HG02885 (cell line): ENCODE measurements at regions not wholly inside any gene's neighbourhood (a gene's known extent, or its start where the extent isn't known, plus 50 kb on each side); places are given as distances from the start of the nearest gene placed in this dataset.

Experiments used
- ATAC-seq: cut with Tn5 transposase; IDR thresholded peaks from one replicate; pipeline ENCODE4 v1.9.1; 2021; ENCODE audit warnings: mild to moderate bottlenecking; ENCODE audit not compliant: unreplicated experiment, poor library complexity

DNA sequence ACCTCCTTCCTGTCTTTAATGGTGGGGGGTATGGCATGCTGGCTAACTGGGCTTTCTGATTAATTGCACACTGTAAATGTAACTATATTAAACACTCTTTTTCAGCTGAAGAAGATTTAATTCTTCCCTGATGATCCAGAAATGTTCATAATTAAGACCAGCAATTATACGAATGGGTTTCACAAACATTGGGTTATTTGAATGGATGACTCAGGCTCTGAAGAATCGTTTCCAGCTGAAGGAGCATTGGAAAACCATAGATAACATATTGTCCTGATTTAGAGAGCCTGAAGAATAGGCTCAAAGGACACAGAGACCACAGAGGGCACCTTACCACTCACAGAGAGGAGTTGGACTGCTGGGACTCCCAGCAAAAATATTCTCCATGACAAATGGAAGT, 130.7 kb upstream of the SSTR4 start:
- ATAC-seq = no peak

DNA sequence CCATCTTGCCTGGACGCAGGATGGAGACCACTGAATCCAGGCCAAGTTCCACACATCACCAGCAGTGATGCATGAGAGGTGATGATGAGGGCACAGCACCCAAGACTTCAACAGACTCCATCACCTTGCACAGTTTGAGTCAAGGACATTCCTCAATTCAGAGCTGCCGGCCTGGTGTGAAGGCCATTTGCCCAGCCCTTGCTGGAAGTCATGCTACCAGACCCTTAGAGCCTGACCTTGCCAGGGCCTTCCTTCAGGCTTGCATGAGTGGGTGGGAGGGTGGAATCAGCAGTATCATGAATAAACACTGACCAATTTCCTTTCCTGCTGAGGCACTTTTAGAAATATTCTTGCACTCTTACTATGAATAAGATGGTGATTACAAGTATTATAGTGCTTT, 130.2 kb upstream of the SSTR4 start:
- ATAC-seq = no peak

DNA sequence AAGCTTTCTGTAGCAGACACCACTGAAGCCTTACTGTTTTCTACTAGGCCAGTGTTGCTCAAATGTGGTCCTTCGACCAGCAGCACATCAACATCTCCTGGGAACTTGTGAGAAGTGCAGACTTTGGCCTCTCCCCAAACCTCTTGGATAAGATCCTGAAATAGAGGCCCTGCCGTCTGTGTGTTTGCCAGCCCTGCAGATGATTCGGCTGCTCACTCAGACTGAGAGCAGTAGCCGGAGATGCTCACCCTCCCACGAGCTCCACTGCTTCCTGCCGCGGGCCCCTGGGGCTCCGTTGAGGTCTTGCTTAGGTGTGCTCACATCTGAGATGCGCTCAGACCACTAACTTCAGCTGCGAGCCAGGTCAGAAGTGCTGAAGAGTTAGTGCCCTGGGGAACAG, 129.5 kb upstream of the SSTR4 start:
- peak; percentile 82 for ATAC-seq

DNA sequence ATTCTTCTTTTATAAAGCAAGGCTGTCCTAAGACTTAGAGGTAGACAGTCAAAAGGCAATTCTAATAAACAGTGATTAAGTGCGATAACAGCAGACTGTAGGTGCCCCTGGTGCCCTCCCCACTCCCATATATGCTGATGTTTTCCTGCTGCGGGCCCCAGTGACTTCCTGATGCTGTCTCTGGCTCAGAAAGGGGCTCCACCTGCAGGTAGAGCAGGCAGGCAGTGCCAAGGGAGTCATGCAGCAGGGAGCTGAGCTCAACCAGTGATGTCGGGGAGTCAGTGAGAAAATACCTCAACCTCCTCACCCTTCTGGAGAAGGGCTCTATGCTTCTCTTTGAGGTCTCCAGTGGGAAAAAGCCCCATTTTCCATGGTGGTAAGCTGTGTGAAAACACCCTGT, 126.7 kb upstream of the SSTR4 start:
- no peak for ATAC-seq

DNA sequence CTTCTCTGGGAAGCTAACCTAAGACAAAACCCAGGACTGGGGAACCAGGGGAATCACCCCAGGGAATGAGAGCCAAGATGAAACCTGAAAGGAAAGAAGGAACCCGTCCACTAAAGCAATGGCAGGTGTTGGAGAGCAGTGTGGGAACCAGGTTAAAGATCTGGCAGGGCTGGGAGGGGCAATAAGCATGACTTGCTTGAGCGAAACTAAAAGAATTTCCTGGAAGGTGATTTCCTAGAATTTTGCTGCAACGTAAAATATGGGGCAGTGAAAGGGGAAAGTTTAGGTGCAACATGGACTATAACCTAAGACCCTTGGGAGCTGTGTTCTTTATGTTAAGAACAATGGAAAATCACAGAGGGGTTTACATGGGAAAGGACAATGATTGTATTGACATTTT, 126.2 kb upstream of the SSTR4 start:
- no peak for ATAC-seq

DNA sequence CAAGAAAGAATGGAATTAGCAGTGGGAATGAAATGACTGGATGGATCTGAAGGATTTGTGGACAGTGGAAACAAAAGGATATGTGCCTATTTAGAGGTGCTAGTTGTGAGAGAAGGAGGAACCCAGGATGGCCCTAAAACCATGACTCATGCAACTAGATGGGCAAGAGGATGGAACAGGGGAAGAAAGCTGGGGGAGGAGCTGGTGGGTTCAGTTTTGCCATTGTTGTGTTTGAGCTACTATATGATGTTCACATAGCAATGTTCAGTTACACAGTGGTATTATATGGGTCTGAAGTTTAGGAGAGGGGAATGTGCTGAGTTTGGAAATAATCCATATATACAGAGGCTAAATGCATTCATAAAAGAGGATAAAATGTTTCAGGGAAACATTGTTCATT, 125.7 kb upstream of the SSTR4 start:
- ATAC-seq = no peak

DNA sequence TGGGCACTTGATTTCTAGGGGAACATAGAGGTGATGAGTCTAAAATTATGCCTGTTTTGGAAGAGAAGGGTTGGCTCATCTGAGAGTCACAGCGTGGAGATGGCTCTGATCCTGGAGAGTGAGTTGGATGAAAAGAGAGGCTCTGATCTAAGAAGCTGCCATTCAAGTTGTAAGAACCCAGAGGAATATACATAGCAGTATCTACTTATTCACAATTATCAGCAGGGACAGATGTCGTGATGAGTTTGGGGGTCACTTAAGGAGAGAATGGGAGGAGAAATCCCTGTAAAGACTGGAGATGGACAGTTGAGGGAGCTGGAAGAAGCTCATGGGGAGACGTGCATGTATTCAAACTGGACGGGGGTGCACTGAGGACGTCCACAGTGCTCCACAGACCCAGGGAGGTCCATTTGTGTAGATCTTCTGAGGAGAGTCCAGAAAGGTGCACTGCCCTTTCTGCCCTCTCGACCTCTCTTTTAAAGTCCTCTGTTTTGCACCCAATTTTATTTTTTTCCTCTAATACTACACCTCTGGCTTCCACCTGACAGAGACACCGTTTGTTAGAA, 124.7 kb upstream of the SSTR4 start:
- no peak for ATAC-seq

DNA sequence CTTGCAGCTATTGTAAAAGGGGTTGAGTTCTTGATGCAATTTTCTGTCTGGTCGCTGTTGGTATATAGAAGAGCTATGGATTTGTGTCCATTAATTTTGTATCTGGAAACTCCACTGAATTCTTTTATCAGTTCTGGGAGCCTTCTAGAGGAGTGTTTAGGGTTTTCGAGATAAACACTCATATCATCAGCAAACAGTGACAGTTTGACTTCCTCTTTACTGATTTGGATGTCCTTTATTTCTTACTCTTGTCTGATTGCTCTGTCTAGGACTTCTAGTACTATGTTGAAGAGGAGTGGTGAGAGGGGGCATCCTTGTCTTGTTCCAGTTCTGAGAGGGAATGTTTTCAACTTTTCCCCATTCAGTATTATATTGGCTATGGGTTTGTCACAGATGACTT, 120.8 kb upstream of the SSTR4 start:
- no peak for ATAC-seq

DNA sequence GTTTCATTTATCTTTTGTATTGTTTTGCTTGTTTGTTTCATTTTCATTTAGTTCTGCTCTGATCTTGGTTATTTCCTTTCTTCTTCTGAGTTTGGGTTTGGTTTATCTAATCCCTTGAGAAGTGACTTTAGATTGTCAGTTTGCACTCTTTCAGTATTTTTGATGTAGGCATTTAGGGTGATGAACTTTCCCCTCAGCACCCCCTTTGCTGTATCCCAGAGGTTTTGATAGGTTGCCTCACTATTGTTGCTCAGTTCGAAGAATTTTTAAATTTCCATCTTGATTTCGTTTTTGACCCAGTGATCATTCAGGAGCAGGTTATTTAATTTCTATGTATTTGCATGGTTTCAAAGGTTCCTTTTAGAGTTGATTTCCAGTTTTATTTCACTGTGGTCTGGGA, 119.6 kb upstream of the SSTR4 start:
- ATAC-seq = no peak

DNA sequence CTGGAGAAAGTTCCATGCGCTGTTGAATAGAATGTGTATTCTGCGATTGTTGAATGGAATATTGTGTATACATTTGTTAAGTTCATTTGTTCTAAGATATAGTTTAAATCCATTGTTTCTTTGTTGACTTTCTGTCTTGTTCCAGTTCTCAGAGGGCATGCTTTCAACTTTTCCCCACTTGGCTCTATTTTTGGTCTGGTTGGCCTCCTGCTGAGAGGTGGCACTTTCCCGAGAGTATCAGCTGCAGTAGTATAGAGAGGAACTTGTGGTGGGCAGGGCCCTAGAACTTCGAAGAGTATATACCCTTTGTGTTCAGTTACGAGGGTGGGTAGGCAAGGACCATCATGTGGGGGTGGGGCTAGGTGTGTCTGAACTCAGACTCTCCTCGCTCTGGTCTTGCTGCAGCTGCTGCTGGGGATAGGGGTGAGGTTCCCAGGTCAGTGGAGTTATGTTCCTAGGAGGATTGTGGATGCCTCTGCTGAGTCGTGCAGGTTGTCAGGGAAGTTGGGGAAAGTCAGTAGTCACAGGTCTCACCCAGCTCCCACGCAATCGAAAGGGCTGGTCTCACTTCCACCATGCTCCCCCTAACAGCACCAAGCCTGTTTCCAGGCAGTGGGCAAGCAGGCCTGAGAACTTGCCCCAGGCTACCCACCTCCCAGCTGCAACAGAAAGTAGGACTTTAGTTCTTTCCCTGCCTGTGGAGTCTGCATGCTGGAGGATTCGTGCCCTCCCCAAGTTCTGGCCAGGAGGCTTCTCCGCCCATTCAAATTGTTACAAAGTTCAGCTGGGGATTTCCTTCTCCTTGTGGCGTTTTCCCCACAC, 118.9 kb upstream of the SSTR4 start:
- no peak for ATAC-seq

DNA sequence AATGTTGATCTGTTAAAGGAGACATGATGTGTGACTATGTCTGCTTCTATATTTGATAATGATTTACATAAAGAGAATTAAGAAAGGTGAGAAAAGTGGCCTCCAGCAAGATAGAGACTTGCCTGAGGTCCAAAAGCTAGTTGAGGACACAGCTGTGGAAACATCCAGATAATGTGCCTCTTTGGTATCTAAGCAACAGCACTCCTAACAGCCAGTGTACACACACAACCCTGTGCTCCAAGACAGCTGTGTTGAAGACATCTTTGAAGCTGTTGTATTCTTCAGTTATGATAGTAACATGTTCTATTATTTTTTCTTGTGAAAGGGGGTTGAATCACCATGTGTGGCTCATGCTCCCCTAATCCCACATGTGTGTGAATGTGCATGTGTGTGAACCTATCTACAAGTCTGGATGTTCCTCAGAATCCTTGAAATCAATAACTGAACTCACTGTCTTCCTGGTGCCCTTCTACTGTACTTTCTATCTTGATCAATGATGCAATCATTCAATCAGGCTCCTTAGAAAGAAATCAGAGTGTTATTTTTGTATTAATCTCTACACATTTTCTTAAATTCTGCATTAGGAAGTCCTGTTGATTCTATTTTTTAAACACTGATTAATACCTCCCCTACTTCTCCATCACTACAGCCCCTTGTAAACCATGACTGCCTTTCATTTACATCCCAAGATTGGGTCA, 116.7 kb upstream of the SSTR4 start:
- no peak for ATAC-seq

DNA sequence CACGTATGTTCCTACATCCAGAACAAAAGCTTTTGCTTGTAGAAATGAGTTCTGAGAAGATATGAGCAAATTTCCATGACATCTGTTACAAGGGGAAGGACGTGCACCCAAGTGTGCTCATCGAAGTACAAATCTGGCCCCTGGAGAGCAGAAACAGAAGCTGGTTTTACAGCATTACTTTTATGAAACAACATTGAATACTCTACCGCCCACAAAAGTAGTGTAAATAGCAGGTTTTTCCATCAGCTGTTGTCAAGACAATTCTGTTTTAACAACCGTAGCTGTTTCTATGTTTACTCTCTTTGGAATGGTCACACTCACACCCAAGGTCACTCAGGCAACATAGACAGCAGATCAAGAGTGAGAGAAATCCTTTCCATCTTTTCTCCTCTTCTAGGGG, 114.2 kb upstream of the SSTR4 start:
- ATAC-seq = no peak

DNA sequence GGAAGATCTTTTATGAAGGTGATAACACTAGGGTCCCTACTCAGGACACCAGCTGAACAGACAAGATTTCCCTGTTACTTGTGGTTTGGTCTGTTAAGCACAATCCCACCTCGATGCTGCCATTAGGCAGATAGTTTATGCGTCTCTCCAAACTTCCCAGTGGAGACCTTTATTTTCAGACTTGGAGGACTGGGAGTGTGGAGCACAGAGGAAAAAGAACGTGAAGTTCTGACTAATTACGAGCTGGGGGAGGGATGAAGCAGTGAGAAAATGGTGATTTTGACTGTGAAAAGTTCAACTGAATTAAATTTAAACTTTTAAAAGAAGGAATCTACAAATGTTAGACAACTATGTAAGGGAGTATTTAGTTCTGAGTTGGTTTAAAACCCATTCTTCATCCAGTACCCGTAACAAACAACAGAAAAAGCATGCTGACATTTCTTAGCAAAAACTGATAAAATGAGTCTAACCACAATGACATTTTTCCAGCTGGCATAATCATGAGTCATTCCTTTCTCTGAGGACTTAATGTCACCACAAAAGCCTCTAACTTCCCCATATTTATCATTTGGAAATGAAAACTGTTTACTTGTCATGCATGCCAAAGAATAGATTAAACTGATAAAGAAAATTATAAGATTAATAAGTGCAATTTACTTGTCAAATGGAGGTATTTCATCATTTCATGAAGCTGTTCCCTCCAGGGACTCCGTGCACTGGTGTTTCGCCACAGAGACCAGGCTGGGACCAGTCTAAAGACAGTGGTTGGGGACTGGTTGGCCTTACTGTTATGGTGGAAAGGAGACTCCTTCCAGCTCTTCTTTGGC, 113.3 kb upstream of the SSTR4 start:
- ATAC-seq = no peak

DNA sequence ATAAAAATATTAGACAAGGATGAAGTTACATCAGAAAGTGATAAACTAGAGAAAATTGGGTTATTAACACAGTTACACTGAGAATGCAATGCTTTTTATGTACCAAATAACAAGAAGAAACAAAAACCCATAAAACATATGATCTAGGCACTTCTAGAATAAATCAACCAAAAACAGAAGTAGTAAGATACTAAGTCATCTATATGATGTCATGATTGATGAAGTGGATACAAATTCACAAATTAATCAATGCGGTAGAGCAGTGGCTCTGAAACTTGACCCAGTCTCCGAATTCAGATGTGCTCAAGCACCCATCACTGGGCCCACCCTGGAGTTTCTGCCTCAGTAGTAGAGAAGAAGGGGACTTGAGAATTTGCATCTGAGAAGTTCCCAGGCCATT, 112.1 kb upstream of the SSTR4 start:
- ATAC-seq = no peak

DNA sequence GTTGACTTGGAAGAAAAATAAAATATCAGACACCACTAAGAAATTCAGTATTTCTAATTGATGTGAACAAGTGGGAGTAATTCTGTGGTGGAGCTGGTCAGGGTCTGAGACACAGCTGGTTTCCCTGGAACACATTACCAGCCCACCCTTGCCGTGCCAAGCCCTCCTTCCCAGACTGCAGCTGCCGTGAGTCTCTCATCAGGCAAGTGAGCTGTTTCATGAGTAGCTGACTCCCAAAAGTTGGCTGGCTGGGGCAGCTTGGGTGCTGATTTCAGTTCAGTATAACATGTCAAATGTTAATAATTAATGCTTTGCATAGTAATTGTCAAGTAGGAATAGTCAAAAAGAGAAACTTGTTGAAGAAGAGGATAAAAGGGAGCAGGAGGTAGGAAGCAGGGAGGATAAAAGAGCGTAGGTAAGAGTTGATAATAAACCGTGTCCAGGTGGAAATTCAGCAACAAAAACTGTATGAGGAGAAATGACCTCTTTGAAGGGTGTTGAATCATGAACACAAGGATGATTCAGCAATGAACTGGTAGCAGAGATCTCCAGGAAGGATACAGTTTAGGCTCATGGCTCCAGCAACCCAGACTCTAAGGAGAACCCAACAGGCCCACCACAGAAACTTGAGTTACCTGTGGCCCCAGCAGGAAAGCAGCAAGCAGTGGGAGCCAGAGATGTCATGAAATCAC, 110.9 kb upstream of the SSTR4 start:
- no peak for ATAC-seq

DNA sequence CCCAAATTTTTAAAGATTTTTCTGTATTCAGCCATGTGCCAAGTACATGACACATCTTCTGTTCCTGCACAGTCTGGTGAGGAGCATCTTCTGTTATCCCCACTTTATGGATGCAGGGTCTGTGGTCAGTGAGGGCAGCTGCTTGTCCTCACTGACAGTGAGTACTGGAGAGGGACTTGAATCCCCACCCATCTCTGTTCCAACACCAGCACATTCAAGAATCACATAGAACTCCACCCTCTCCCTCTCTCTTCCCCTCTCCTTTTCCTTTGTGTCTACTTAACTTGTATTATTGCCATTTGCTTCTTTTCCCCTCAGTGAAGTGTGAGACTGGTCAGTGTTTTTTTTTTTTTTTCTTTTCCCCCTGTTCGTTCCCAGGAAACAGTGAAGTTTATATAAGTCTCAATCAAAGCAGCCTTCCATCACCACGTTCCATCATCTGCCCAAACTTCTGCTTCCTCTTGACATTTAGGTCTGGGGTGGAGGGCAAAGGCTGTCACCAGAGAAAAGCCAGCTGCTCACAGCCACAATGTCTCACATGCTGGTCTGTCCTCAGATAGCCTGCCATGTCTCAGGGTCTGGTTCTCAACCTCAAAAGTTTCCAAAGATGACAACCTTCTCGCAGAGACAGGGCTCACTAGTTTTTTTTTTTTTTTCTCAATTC, 110.0 kb upstream of the SSTR4 start:
- no peak for ATAC-seq

DNA sequence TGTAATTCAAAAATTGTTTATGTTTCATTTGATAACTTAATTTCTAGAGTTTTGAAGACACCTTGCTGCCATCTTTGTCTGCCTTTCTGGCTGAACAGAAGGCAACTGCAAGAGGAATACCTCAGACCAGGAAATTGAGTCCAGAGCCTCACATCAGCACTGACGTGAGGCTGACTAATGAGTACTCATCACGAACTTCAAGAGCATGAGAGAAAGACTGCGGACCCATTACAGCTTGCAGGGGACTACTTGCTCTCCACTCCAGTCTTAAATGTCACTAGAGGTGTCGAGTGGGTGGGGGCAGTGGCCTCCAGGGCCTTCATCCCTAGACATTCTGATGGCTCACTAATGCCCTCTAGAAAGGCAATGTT, 109.5 kb upstream of the SSTR4 start:
- no peak for ATAC-seq

DNA sequence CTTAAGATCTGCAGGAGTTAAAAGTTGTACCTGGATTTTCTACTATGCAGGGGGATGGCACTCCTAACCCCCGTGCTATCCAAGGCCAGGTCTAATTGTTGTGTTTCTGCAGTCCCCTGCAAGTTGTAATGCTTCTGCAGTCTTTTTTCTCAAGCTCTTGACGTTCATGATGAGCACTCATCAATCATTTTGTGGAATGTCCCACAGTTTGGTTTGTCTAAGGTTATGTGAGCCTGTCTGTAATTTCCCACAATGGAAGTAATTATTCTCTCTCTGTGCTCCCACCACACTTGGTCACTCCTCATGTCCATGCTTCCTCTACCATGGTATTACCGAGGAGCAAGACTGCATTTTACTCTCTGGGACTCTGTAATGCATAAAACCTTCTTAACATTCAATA, 107.6 kb upstream of the SSTR4 start:
- ATAC-seq = no peak

DNA sequence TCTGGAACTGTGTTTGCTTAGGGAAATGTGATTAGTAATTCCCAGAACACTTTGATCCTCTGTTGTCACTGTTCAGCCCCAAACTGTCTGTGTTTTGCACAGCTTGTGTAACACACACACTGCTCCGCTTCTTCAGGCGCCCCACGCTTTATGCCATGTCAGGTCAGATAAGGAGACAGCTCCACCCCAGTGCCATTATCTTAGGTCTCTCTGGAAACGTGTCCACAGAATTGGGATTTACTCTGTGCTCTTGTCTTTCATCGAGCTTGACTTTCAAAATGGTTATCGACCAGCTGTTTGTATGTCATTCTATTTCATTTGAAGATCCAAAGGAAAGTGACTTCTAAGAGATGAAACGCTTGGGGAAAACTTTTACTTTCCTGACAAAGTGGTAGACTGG, 106.4 kb upstream of the SSTR4 start:
- ATAC-seq = no peak

DNA sequence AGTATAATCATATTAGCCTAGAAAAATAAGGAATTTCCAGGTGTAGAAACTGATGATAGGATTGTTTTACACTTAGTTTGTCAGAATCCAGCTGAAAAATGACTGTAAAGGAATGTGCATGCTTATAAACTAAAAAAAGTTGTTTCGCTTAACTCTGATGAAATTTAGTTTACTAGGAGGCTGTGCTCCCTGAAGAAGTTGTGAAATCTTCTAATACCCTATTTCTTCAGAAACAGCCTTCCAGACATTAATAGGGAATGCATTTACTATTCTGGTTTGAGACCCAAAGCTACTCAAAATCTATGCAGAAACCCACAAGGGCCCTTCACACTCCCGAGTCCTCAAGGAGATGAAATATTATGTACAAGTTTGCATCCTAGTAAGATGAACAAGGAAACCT, 105.5 kb upstream of the SSTR4 start:
- no peak for ATAC-seq
